HCEC 1CT (cell line): ENCODE measurements at regions not wholly inside any gene's neighbourhood (a gene's known extent, or its start where the extent isn't known, plus 50 kb on each side); places are given as distances from the start of the nearest gene placed in this dataset.
A peak's percentile ranks its signal among the peaks of the same experiment; 100 is the strongest.
"Not testable (repeated sequence)": the region's sequence is repeated elsewhere in the genome, so short reads cannot be mapped to it uniquely, and the experiment has no call there.

Source experiments
- DNase-seq: peaks from one replicate; pipeline ENCODE4 v3.0.0-alpha.2; 2017

DNA sequence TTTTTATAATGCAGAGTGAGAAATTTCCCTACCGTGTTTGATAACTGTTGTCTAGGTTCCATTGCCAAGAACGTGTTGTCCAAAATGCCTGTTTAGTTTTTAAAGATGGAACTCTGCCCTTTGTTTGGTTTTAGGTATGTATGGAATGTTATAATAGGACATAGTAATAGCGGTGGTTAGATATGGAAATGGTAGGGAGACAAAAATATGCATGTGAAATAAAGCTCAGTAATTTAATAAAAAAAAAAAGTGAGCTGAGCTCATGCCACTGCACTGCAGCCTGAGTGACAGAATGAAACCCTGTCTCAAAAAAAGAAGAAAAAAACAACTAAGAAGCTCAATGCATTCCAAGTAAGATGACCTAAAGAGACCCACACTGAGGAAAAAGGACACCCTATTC, 72.9 kb downstream of the ZNF783 start:
- DNase-seq = no peak

DNA sequence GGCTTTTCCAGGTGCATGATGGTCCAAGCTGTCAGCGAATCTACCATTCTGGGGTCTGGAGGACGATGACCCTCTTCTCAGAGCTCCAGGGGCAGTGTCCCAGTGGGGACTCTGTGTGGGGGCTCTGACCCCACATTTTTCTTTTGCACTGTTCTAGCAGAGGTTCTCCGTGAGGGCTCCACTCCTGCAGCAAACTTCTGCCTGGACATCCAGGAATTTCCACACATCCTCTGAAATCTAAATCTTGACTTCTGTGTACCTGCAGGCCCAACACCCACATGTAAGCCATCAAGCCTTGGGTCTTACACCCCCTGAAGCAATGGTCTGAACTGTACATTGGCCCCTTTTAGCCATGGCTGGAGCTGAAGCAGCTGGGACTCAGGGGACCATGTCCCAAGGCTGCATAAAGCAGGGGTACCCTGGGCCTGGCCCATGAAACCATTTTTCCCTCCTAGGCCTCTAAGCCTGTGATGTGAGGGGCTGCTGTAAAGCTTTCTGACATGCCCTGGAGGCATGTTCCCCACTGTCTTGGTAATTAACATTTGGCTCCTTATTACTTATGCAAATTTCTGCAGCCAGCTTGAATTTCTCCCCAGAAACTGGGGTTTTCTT, 86.9 kb downstream of the ZNF783 start:
- DNase-seq = no peak

DNA sequence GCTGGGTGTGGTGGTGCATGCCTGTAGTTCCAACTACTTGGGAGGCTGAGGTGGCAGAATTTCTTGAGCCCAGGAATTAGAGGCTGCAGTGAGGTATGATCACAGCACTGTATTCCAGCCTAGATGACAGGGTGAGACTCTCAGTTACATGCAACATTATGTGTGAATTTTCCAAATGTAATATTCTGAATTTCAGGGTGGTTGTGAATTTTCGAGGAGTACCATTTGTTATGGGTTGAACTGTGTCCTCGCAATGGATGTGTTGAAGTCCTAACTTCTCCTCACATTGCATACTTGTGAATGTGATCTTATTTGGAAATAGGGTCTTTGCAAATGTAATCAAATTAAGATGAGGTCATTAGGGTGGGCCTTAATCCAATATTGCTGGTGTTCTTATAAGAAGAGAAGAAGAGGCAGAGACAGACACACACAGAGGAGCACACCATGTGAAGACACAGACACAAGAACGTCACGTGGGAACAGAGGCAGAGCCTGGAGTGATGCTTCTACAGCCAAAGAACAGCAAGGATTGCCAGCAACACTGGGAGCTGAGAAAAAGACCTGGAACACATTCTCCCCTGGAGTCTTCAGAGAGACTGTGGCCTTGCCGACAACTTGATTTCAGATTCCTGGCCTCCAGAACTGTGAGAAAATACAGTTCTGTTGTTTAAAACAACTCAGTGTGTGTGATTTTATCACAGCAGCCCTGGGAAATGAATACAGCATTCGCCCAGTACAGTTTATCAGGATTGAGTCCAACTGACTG, 91.9 kb downstream of the ZNF783 start:
- no peak for DNase-seq

DNA sequence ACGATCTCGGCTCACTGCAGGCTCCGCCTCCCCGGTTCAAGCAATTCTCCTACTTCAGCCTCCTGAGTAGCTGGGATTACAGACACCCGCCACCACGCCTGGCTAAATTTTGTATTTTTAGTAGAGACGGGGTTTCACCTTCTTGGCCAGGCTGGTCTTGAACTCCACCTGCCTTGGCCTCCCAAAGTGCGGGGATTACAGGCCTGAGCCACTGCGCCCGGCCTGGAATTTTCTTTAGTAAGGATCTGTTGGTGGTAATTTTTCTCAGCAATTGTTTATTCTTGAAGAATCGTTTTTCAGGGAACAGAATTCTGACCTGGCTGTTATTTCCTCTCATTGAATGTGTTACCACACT, 93.0 kb downstream of the ZNF783 start:
- DNase-seq = not testable (repeated sequence)

DNA sequence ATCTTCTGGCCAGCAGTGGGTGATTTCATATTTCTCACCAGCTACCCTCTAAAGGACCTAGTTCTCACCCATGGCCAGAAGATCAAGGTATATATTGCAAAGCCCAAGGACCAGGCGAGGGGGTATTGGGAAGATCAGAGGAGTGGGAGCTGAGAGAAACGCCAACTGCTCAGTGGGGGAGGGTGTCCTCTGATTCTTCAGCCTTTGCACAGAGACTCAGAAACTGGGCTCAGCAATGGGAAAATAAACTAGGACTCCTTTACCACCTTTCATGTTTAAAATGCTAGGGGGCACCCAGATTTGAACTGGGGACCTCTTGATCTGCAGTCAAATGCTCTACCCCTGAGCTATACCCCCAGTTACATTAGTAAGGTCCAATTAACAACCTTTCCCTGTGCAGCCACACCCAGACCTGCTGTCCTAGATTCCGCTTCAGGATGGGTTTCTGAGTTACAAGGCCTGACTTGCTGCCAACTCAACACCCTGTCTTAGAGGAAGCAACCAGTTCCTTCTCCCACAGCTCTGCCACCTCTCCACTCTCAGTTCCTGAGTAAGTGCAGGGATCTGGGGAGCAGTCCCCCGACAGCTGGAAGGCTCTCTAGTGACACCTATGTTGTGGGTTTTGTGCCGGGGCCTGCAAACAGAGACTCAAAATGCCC, 93.5 kb downstream of the ZNF783 start:
- peak; percentile 1 for DNase-seq

DNA sequence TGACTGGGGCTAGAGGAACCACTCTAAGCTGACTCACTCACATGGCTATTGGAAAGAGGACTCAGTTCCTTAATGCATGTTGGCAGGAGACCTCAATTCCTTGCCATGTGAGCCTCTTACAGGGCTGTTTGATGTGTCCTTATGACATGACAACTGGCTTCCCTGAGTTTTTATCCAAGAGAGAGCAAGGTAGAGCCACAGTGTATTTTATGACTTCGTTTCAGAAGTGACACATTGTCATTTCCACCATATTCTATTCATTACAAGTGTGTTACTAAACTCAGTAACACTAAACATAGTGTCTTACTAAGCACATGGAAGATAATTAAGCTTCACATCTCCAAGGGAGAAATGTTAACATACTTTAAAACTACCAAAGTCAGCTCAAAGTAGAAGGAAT, 98.2 kb downstream of the ZNF777 start:
- no peak for DNase-seq

DNA sequence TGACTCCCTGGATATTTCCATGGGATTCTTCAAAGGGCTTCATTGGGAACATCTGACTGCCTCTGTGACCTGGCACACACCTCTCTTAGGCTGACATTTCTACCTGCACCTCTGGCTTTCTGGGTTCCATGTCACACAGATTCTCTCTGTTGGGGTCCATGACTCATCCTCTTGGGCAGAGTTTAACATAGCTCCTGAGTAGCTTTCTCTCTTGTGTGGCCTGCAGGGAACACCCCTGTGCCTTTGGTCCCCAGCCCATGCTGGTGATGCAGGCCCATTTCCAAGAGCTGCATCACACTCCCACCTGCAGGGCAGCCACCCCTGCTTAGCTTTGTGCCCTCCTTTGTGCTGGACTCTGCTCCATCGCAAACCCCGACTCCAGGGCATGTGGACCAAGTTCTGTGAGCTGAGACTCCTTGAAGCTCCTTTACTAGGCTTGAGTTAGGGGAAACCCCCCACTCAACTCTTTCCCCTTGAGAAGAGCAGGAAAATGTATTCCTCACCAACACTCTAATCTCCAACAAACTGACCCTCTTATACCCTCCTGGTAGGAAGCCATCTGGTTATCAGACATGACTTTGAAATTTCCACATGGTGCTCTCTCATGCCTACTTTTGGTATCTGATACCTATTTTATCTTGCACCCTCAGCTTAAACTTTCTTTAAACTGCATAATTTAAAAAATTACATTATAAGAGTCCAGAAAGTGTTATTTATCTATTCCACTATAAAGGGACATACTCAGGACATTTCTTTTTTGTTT, 93.3 kb downstream of the ZNF777 start:
- no peak for DNase-seq

DNA sequence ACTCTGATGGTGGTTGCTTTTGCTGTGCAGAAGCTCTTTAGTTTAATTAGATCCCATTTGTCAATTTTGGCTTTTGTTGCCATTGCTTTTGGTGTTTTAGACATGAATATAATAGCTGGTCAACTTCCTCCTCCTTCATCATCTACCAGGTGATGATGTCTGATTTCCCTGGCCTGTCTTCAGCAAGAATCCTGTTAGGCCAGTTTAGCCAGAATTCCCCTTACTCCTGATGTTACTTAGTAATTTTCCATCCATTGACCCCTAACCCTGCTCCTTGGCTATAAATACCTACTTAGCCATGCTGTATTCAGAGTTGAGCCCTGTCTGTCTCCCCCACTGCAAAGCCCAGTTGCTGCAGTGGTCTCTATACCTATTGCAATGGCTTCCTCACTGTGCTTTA, 91.4 kb downstream of the ZNF777 start:
- no peak for DNase-seq

DNA sequence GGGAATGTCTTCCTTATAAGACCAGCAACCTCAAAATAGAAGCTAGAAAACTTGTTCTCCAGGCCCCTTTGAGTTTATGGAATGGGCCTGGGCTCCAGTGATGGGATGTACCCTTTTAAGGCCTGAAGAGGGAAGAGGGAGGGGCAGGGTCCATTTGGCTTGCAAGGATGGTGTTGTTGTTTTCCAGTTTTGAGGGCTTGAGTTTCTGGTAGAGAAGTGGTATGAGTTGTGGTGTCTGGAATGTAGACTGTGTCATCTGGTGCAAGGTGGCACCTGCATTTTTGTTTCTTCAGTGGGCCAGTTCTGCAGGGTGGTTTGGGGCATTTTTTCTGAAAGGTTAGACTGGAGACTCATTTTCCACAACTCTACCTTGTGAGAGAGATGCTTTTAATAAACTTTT, 90.1 kb downstream of the ZNF777 start:
- DNase-seq = no peak

DNA sequence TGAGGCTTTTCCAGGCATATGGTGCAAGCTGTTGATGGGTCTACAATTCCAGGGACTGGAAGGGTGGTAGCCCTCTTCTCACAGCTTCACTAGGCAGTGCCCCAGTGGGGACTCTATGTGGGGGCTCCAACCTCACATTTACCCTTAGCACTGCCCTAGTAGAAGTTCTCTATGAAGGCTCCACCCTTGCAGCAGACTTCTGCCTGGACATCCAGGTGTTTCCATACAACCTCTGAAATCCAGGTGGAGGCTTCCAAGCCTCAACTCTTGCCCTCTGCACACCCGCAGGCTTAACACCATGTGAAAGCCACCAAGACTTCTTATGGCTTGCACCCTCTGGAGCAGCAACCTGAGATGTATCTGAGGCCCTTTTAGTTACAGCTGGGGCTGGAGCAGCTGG, 87.8 kb downstream of the ZNF777 start:
- DNase-seq = no peak

DNA sequence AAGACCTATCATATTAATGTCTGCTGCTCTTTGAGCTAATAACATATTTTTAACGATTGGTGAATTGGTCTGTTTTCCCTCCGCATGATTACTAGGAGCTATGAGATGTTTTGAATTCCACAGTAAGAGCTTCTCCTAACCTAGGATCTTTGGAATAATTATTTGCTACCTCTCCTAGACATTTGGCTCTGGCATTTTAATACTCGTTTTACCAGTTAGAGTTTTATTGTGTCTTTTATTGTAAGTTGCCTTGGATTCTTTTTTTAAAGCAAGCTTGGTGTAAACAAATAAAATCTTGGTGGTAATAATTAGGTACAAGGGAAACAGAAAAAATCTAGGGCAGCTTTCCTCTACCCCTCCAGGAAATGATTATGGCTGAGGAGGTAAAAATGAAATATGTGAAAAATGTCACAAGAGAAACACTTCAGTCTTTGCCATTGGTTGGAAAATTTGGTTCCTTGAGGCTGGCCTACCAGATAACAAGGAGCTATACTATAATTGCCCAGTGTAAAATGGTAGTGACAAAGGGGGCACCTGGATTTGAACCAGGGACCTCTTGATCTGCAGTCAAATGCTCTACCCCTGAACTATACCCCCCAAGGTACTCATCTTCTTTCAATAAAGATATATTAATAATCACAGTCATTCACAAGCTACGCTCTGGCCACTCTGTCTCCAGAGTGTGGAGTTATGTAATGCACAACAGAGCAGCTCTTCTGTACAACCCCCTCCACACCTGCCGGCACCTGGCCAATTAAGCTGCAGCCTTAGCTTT, 85.4 kb downstream of the ZNF777 start:
- DNase-seq = no peak

DNA sequence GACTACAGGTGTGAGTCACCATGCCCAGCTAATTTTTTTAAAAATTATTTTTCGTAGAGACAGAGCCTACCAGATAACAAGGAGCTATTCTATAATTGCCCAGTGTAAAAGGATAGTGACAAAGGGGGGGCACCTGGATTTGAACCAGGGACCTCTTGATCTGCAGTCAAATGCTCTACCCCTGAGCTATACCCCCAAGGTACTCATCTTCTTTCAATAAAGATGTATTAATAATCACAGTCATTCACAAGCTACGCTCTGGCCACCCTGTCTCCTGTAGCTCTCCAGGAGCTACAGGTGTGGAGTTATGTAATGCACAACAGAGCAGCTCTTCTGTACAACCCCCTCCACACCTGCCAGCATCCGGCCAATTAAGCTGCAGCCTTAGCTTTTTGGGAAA, 83.5 kb downstream of the ZNF777 start:
- DNase-seq = no peak

DNA sequence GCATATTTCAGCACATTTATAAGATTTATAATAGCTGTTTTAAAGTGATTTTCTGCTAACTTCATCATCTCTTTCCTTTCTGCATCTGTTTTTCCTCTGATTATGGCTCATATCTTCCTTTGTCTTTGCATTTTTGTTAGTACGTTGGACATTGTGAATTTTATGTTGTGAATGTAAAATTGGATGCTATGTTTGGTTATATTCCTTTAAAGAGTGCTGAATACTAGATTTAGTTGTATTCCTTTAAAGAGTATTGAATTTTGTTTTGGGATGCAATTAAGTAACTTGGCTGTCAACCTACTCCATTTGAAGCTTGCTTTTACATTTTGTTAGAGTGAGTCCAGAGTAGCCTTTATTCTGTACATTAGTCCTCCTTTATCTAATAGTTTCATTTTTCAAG, 81.2 kb downstream of the ZNF777 start:
- DNase-seq = no peak

DNA sequence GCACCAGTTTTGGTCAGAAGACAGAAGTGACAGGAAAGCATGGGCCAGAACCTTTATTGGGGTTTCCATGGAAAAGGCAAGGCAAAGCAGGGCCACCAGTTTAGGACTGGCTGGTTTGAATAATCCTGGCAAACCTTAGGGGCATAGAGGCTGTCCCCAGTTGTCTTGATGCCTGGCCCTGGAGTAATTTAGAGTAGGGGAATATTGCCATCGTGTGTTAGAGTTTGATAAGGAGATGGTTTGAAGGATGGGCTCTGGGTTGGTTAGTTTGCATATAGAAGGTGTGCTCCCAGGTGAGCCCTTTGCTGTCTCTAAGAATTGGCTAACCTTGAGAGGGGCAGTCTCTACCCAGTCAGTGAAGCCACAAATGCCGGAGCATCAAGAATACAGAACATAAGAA, 79.6 kb downstream of the ZNF777 start:
- no peak for DNase-seq
